SU-DHL-6 (cell line): ENCODE measurements at regions not wholly inside any gene's neighbourhood (a gene's known extent, or its start where the extent isn't known, plus 50 kb on each side); places are given as distances from the start of the nearest gene placed in this dataset.

Experiments used
- H2AFZ ChIP-seq: fragments of 200-600 bp; sonication (generic); 2 replicates; pipeline ENCODE4 v1.6.1; 2014; ENCODE audit warnings: low read depth, mild to moderate bottlenecking, moderate library complexity, mixed read lengths, antibody characterized with exemption, low read length; ENCODE audit not compliant: severe bottlenecking
- H3F3A ChIP-seq: fragments of 200-600 bp; shearing (Covaris generic); 2 replicates; pipeline ENCODE4 v1.6.0; 2016; ENCODE audit warnings: antibody characterized with exemption, mild to moderate bottlenecking; ENCODE audit not compliant: insufficient read depth
- H3K27ac ChIP-seq: fragments of 200-600 bp; sonication (generic); 2 replicates; pipeline ENCODE4 v1.5.1; 2016; ENCODE audit warnings: low read depth, mild to moderate bottlenecking, low read length, moderate library complexity, mixed read lengths
- H3K27me3 ChIP-seq: fragments of 200-600 bp; sonication (generic), shearing (Covaris generic); 2 replicates; pipeline ENCODE4 v1.6.0; 2014; ENCODE audit warnings: mild to moderate bottlenecking, low read length
- H3K36me3 ChIP-seq: fragments of 200-600 bp; sonication (generic); 2 replicates; pipeline ENCODE4 v1.6.1; 2014; ENCODE audit warnings: mild to moderate bottlenecking, low read length, mixed read lengths
- H3K4me2 ChIP-seq: fragments of 300-600, 200-600 bp; shearing (Covaris generic), sonication (generic); 2 replicates; pipeline ENCODE4 v1.6.0; 2014; ENCODE audit warnings: low read length, low read depth, mild to moderate bottlenecking; ENCODE audit not compliant: poor library complexity, severe bottlenecking
- H3K4me3 ChIP-seq: fragments of 200-600 bp; sonication (generic); 2 replicates; pipeline ENCODE4 v1.5.1; 2014; ENCODE audit warnings: antibody characterized with exemption, low read length, mild to moderate bottlenecking, mixed read lengths; ENCODE audit not compliant: insufficient read depth, poor library complexity, severe bottlenecking
- H3K79me2 ChIP-seq: fragments of 200-600 bp; sonication (generic); 2 replicates; pipeline ENCODE4 v1.6.1; 2014; ENCODE audit warnings: mild to moderate bottlenecking, low read length, moderate library complexity; ENCODE audit not compliant: insufficient read depth
- H3K9ac ChIP-seq: fragments of 200-600 bp; sonication (generic); 2 replicates; pipeline ENCODE4 v1.7.0; 2014; ENCODE audit warnings: mild to moderate bottlenecking, low read length
- H3K9me2 ChIP-seq: fragments of 200-600 bp; sonication (generic); replicated peaks from 2 replicates; pipeline ENCODE4 v1.6.1; 2014; ENCODE audit warnings: low read length; ENCODE audit not compliant: insufficient read depth
- H3K9me3 ChIP-seq: fragments of 200-600 bp; sonication (generic); 2 replicates; pipeline ENCODE4 v1.6.1; 2014; ENCODE audit warnings: low read length, mixed read lengths; ENCODE audit not compliant: insufficient read depth
- H4K20me1 ChIP-seq: fragments of 200-600 bp; sonication (generic); 2 replicates; pipeline ENCODE4 v1.6.1; 2014; ENCODE audit warnings: low read depth, mild to moderate bottlenecking, antibody characterized with exemption, low read length, moderate library complexity, mixed read lengths
- CTCF ChIP-seq: fragments of 200-600 bp; sonication (generic); IDR thresholded peaks from one replicate; pipeline ENCODE4 v1.5.1; 2017; ENCODE audit warnings: antibody characterized with exemption, mild to moderate bottlenecking, low read length, moderate library complexity; ENCODE audit not compliant: insufficient read depth, poor library complexity, severe bottlenecking
- EZH2phosphoT487 ChIP-seq: fragments of 200-600 bp; sonication (generic), shearing (Covaris generic); conservative IDR thresholded peaks from 2 replicates; pipeline ENCODE4 v1.6.1; 2018; ENCODE audit warnings: mild to moderate bottlenecking, antibody characterized with exemption, low read length, moderate library complexity, mixed read lengths

GRCh38 chr2:236809716-236810115, 240.1 kb downstream of the ACKR3 start:
- H4K20me1 ChIP-seq, result no peaks in the 10 kb centered on the region
- no peak overlapping the region for H3K9ac ChIP-seq
- no peaks in the 10 kb centered on the region for H3K27me3 ChIP-seq
- no peak overlapping the region for H3K27ac ChIP-seq
- H3K79me2 ChIP-seq, result no peaks in the 10 kb centered on the region
- no peak overlapping the region for H3K4me2 ChIP-seq
- TF ChIP-seq CTCF, result no peak
- TF ChIP-seq EZH2phosphoT487, result no peak
- no peaks in the 10 kb centered on the region for H3K36me3 ChIP-seq
- H3K9me3 ChIP-seq, result no peaks in the 10 kb centered on the region
- H3K9me2 ChIP-seq, result no peaks in the 10 kb centered on the region
- H3K4me3 ChIP-seq, result no peak overlapping the region
- H3F3A ChIP-seq, result no peaks in the 10 kb centered on the region
- no peak overlapping the region for H2AFZ ChIP-seq

- no peak overlapping the region for H3K9ac ChIP-seq
These were observed 241.5 kb downstream of the ACKR3 start for GRCh38 chr2:236811062-236811656.

GRCh38 chr2:236813766-236814165, 244.1 kb downstream of the ACKR3 start:
- Histone ChIP-seq H3K27ac (no peak overlapping the region), H3K4me3 (no peak overlapping the region), H3K79me2 (no peaks in the 10 kb centered on the region), H3K36me3 (no peaks in the 10 kb centered on the region), H2AFZ (no peak overlapping the region), H3K9ac (no peak overlapping the region), H3K9me2 (no peaks in the 10 kb centered on the region), H3K4me2 (no peak overlapping the region), H3F3A (no peaks in the 10 kb centered on the region), H4K20me1 (no peaks in the 10 kb centered on the region), H3K9me3 (no peaks in the 10 kb centered on the region), H3K27me3 (no peaks in the 10 kb centered on the region)
- no peak for TF ChIP-seq EZH2phosphoT487
- no peak for TF ChIP-seq CTCF

More at GRCh38 chr2:236811062-236811656, 241.5 kb downstream of the ACKR3 start:
- Histone ChIP-seq H3K36me3 (no peaks in the 10 kb centered on the region), H3K79me2 (no peaks in the 10 kb centered on the region), H3K9me2 (no peaks in the 10 kb centered on the region), H3K4me3 (no peak overlapping the region), H3K27me3 (no peaks in the 10 kb centered on the region), H3K4me2 (no peak overlapping the region), H3F3A (no peaks in the 10 kb centered on the region), H3K9me3 (no peaks in the 10 kb centered on the region), H2AFZ (no peak overlapping the region), H3K27ac (no peak overlapping the region), H4K20me1 (no peaks in the 10 kb centered on the region)
- TF ChIP-seq CTCF (no peak), EZH2phosphoT487 (no peak)
